HG02763 (cell line): ENCODE measurements at regions not wholly inside any gene's neighbourhood (a gene's known extent, or its start where the extent isn't known, plus 50 kb on each side); places are given as distances from the start of the nearest gene placed in this dataset.
"Not testable (repeated sequence)": the region's sequence is repeated elsewhere in the genome, so short reads cannot be mapped to it uniquely, and the experiment has no call there.

ENCODE experiments used
- ATAC-seq: cut with Tn5 transposase; IDR thresholded peaks from one replicate; pipeline ENCODE4 v1.9.1; 2021; ENCODE audit warnings: mild to moderate bottlenecking, moderate library complexity; ENCODE audit not compliant: unreplicated experiment

DNA sequence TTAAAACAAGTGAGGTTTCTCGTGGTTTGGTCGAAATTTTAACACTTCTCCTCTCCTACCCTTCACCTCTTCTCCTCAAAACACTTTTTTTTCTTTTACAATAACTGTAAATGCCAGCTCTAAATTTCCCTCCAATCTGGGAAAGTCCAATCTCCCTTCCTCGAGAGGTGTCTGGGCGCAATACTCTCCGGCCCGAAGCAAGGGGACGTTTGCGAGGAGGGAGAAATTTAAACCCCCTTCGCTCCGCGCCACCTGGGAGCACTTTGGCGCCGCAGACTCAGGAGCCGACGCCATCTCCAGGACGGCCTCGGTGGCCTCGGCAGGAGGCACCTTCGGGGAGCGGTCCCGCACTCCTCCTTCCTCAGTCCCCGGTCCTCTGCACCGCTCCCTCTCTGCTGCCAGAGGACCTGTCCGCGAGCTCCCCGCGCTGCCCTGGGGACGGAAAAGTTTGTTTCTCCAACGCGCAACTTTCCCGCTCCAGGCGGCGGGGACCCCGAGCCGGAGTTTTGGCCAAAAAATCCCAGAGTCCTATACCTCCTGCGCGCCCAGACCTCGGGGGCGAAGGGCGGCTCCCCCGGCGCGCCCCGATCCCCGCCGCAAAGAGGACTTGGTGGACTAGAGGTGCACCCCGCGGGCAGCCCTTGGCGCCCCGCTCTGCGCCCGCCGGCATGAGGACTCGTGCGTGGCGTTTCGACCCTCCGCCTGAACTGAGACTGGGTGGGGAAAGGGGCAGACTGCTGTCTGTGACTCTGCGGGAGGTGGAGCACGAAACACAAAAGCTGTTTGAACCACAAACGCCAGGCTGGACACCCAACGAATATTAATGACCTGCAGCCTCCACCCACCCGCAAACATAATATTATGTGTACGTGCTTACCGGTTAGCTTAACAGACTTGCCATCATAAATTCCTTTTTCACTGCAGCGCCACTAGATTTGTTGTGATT is 95.2 kb upstream of the HMGA2 start:
- ATAC-seq, result no peak

DNA sequence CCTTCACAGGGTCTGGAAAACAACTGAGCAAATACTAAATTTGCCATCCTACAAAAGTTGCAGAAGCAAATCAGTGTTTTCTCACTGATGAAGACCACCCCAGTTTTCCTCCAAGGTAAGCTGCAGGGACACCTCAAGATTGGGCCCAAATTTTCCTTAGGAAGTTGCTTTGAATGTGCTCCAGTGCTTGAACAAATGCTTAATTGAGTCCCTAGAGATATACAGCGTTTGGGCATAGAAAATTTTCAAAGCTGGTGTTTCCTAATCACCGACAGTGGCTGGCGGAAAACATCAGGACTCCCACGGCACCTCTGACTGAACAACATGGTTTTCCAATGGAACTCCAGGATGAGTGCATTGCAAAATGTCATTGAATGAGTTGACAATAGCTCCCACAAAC is 92.5 kb upstream of the HMGA2 start:
- no peak for ATAC-seq

DNA sequence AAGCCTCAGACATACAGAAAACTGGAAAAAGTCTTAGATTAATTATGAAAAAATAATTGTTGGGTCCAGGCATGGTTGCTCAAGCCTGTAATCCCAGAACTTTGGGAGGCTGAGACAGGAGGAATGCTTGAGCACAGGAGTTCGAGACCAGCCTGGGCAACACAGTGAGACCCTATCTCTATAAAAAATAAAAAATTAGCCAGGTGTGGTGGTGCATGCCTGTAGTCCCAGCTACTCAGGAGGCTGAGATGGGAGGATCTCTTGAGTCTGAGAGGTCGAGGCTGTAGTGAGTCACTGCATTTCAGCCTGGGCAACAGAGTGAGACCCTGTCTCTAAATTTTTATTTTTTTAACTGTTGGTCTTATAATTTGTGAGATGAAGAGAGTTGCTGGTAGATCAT is 90.6 kb upstream of the HMGA2 start:
- not testable (repeated sequence) for ATAC-seq

DNA sequence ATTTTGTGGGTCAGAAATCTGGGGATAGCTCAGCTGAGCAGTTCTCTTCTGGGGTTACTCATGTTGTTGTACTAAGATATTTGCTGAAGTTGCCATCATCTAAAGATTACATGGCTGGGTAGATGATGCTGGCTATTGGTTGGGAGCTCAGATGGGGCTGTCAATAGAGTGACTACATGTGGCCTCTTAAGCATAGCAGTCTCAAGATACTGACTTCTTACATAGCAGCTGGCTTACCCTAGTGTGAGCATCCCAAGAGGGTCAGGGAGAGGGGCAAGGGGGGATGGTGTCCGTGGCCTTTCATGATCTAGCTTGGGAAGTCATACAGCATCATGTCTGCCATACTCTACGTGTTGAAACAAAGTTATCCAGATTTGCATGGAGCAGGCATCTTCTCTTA is 90.1 kb upstream of the HMGA2 start:
- no peak for ATAC-seq

DNA sequence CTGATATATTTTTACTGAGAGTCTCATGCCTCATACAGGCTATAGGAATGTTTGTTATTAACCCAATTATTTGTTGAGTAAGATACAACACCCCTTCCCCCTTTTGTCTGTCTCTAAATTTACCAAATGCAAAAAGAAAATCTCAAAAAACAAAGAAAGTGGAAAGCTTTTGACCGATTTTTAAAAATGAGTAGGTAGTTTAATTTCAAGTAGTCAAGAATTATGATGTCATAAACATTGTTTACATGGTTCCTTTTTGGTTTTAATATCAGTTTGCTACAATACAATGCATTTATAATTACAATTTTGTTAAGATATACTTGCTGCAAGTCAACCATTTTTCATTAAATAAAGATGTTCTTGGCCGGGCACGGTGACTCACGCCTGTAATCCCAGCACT is 84.7 kb upstream of the HMGA2 start:
- ATAC-seq, result no peak

DNA sequence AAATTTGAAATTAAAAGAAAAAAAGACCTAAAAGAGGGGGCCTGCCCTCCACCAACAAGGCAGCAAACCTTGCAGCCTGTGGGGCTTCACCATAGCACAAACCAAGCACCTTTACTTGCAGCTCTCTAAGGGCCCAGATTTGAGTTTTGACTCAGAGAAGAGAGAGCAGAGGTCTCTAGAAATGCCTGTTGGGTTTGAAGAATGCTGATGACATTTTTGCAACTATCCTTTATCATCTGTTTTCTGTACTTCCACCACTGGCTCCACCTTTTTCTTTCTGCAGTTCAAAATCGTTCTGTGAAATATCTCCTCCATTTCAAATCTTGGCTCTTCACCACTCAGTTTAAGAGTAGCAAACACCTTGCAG is 83.8 kb upstream of the HMGA2 start:
- no peak for ATAC-seq

DNA sequence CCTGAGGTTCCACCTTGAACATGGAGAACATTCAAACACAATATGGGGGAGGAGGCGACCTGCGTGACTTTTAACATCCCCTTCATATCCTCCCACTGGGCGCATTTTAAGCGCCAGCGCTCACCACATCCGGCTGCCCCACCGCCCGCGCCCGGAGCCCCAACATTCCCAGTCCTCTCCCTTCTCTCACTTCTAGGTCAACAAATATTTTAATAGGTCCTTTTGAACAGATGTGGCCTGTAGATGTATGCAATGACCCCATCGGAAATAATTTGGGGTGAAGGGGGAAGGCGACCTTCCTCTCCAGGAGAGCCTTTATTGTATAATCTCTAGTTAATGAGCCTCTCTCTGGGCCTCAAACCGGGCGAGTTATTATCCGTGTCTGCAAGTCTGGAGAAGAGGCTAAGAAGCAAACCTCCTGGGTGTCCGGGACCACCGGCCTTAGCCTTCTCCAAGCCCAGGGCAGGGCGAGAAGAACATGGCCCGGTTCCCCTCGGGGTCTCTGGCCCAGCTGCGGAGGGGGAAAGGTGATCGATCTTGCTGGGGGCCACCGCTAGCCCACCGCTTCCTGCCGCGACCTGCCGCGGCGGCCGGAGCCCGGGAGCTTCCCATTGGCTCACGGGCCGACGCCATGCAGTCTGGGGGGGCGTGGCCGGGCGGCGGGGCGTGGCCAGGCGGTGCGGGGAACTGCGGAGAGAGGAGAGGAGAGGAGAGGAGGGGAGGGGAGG is 83.2 kb upstream of the HMGA2 start:
- ATAC-seq, result peak; percentile 73

DNA sequence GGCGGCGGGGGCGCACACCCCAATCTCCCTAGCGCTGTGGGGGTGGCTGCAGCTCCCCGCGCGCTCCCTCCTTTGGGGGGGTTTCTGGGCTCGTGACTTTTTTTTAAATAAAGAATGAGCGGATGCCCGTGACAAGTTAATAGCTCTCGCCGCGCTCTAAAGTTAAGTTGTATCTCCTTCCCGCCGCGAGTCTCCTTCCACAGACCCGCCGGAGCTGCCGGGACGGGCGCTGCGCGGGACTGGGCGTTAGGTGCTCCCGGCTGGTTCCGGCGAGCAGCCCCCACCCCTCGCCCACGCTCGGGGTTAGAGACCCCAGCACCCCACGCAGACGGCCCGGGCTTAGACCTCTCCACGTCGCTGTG is 82.6 kb upstream of the HMGA2 start:
- peak; percentile 11 for ATAC-seq

DNA sequence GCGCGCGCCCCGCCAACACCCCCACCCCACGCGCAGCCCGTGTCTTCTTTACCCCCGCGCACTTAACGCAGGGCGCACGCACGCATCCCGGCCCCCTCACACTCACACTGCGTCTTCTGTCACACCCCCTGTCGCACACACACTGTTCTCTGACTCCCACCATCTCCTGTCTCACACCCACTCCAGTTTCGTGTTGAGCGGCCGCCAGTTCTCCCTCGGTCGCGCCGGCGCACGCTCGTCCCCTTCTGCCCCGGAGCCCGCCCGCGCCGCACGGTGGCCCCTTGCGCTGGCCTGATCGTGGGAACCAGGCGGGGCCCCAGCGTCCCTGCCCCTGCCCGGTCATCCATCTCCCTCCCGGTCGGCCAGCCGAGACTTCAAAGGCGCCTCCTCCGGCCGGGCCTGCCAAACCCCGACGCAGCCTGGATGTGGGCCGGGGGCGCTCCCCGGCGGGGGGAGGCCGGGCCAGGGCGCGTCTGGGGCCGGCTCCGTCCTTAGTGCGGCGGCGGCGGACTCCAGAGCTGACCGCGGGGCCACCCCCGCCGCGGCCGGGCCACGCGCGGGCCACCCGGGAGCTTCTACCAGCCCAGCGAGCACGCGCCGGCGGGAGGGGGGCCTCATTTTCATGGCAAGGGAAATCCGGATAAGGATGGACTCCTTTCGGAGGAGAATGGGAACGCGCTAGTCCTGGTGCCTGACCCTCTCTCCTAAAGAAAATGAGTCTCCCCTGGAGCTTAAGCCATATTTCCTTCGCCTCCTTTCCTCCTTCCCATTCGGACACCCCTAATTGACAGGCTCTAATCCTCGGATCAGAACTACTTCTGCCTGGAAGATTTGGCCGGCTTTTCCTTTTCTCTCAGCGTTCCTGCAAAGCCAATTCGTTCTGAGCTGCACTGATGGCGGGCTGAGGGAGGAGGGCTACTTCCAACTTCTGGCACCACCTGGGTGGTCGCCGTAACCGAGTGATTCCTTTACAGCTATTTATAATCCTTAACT is 82.0 kb upstream of the HMGA2 start:
- no peak for ATAC-seq

DNA sequence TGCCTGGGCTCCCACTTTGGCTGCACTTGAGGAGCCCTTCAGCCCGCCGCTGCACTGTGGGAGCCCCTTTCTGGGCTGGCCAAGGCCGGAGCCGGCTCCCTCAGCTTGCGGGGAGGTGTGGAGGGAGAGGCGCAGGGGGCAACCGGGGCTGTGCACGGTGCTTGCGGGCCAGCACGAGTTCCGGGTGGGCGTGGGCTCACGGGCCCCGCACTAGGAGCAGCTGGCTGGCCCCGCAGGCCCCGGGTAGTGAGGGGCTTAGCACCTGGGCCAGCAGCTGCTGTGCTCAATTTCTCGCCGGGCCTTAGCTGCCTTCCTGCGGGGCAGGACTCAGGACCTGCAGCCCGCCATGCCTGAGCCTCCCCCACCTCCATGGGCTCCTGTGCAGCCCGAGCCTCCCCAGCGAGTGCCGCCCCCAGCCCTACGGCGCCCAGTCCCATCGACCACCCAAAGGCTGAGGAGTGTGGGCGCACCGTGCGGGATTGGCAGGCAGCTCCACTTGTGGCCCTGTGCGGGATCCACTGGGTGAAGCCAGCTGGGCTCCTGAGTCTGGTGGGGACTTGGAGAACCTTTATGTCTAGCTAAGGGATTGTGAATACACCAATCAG is 79.9 kb upstream of the HMGA2 start:
- ATAC-seq, result not testable (repeated sequence)

DNA sequence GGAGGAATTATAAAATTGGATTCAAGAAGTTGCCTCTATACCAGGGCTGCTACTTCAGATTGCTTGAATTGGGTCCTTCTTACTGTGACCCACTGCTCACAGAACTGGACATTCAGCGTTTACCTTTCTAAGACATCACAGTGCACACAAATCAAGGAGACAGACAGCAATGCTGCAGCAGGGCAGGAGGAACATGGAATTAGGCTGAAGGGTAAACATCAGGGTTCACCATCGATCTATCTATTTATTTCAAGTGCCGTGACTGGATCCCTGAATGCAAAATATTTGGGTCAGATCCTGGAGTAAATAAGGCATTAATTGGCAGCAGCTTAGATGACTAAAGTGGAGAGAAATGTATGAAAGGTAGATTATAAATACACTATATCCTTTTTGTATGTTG is 76.9 kb upstream of the HMGA2 start:
- no peak for ATAC-seq

DNA sequence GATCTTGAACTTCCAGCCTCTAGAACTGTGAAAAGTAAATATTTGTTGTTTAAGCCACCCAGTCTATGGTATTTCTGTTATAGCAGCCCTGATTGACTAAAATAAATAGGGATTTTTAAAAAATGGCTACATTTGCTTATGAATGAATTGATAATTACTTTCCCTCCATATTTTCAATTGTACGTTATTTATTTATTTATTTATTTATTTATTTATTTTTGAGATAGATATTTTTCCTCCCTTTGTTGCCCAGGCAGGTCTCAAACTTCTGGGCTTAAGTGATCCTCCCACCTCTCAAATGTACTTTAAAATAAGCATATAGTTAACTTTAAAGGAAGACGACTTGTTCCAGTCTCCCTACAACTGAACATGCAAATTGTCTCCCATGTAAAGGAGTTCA is 76.0 kb upstream of the HMGA2 start:
- no peak for ATAC-seq

DNA sequence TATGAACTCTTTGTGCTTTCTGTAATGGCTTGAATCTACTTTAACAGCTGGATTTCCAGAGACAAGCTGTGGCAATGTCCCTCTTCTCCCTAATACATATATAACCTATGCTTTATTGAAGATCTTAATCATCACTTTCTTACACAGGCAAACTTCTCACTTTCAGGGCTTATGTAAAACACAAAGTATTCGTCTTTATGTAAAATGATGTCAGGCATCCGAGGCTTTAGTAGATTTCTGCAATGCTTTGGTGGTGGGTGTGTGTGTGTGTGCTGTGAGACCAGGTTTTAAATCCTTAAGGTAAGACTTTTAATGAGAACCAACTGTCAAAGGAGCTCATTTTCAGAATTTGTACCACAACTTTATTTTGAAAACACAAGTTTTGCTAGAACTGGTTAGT is 70.0 kb upstream of the HMGA2 start:
- no peak for ATAC-seq

DNA sequence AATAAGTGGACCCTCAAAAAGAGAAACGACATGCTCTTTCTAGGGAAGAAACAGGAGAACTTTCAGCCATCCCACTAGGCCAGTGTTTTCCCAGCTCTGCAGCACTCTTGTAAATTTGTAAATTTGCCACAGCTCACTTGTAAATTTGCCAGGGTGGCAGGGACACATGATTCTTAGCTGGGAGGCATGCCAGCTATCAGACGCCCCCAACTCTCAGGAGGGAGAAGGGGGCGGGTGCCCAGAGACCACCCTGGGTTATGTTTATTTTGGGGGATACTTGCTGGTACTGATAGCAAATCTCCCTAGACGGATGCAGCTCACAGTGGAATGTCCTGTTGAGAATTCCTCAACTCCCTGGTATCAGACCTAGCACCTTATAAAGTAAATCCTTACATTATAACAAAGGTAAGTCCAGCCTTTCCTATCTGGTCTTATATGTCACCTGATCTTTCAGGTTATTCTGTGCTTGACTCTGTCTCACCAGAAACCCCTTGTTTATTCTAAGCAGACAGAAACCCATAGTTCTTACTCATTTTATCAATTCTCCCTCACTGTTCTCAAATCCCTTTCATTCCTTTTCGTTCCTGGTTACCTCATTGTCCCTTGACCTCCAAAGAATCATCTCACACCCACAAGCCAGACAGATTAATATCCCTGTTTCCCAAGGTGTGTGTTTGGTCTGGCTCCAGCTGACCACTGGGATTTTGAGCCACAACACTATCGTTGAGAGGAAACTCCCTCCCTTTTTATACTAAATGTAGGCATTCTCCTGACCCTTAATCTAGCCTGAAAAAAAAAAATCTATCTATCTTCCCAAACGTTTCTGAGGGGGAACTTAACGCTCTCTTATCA is 69.3 kb upstream of the HMGA2 start:
- ATAC-seq, result no peak

DNA sequence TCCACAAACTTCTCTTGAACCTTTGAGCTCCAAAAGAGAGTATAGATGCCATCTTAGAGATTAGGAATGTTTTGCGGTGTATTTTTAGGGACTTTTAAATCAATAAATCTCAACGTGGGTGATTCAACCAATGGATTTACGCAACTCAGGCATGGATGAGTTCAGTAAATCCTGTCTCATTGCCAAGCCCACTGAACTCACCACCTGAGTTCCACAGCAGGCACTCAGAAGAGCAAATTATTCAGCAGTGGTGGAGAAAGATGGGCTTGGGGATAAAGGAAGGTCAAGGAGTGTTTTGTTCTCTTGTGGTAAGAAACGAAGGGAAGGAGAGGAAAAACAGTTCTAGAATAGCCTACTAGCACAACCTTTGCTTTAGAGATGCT is 68.7 kb upstream of the HMGA2 start:
- no peak for ATAC-seq

DNA sequence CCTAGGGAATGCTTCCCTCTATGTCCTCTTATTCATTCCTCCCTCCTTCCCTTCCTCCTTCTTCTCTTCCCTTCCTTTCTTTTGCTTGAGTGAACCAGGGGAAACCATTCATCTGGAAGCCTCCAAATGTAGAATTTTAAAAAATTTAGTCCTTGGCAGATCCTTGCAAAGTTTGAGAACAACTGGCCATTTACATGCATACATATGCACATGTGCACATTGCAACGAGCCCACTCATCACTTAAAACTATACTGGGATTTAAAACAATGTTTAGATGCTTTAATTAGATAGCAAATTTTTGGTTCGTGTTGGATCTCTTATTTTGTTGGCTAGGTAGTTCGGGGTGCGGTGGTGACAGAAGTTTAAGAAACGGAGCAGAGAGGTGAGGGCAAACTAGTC is 68.0 kb upstream of the HMGA2 start:
- no peak for ATAC-seq

DNA sequence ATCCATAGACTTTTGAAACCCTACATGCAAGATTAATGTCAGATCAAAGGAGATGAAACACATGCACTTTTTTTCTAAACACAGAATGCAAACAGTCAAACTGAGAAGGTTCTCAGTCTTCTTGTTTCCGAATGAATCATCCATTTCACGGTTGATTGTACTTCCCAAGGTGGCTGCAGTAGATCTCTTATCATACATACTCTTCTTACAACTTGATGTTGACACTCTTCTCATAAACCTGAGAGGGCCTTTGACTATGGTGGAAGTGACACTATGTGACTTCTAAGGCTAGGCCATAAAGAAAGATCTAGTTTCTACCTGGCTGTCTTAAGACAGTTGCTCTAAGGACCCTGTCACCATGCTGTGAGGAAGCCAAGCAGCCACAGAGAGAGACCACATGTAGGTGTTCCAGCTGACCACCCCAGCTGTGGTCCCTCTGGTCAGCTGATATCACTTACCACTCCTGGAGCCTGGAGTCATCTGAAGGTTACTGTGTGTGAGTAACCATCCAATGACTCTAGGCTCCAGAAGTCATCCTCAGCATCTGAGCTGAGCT is 67.2 kb upstream of the HMGA2 start:
- peak; percentile 87 for ATAC-seq

DNA sequence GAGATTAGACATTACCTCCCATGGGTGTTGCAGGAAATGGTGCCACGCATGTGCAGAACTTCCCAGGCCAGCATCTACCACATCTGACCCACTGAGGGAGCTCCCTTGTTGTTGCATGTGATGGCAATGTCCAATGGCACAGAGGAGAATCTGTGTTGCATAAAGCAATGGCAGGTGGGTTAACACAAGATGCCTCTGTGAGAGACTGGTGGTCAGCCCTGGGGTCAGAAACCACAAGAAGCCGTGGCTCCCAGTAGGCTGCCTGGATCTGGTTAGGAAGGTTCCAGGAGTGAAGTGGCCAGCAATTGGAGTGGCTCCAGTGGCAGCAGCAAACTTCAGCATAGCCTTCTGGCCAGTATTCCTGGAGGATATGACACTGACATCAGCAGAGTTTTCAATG is 65.9 kb upstream of the HMGA2 start:
- no peak for ATAC-seq

DNA sequence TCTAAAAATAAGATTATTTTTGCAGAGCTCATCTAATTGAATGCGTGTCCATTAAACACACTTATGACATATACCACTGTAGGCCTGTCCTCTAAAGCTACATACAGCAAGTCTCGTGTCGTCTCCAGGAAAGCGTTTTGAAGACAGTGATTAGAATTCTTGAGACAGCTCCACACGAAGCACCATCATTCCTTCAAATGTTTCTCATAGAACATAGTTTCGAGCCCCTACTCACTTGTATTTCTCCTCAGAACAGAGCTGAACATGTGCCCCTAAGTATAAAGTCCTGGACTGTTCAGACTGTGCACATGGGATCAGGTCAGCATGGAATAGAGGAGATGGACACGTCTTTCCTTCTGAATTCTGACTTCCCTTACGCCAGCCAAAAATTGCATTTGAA is 64.5 kb upstream of the HMGA2 start:
- ATAC-seq, result no peak

DNA sequence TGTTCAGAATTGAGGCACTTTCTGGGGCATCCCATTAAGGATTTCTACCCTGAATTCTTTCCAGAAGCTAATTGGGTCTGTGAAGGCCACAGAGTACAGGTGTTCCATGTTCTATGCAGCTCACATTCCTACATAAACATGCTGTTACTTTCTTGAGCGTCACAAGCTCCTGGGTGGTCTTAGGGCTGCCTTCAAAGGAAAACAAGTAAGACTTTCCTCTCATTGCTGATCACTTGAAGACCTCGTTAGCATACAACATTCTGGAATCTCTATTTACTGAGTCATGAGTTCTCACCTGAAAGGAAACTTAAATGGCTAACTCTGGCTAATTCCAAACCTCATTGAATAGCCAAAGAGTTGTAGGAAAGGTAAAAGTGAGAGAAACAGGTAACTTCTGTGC is 63.0 kb upstream of the HMGA2 start:
- ATAC-seq, result no peak
